HAP-1 (cell line): ENCODE measurements at regions not wholly inside any gene's neighbourhood (a gene's known extent, or its start where the extent isn't known, plus 50 kb on each side); places are given as distances from the start of the nearest gene placed in this dataset.
"Not testable (repeated sequence)": the region's sequence is repeated elsewhere in the genome, so short reads cannot be mapped to it uniquely, and the experiment has no call there.

Experiments
- DNase-seq, 2 experiments: peaks; one replicate each; pipeline ENCODE4 v3.0.0-alpha.2; 2016 to 2020; ENCODE audit warnings: low spot score in 2 of 2
- H3K27me3 ChIP-seq: fragments of 250-450 bp; sonication (Bioruptor Pico); 2 replicates; pipeline ENCODE4 v1.5.1; 2020; ENCODE audit warnings: low read depth, mild to moderate bottlenecking, moderate library complexity
- H3K36me3 ChIP-seq: fragments of 250-450 bp; sonication (Bioruptor Pico); replicated peaks from 2 replicates; pipeline ENCODE4 v1.5.1; 2020; ENCODE audit warnings: mild to moderate bottlenecking
- H3K4me1 ChIP-seq: fragments of 250-450 bp; sonication (Bioruptor Pico); 2 replicates; pipeline ENCODE4 v1.5.1; 2020; ENCODE audit warnings: mild to moderate bottlenecking
- H3K4me3 ChIP-seq: fragments of 250-450 bp; sonication (Bioruptor Pico); 2 replicates; pipeline ENCODE4 v1.5.1; 2020; ENCODE audit warnings: mild to moderate bottlenecking, moderate library complexity
- H3K9me3 ChIP-seq: fragments of 250-450 bp; sonication (Bioruptor Pico); 2 replicates; pipeline ENCODE4 v1.5.1; 2020; ENCODE audit warnings: mild to moderate bottlenecking, moderate library complexity
- in situ Hi-C: fragments of 300-500 bp; cut with MboI; formaldehyde crosslinking; loops from 3 replicates; pipeline ENCODE4 v1.14.3; 2020; ENCODE audit warnings: low sequenced_read_pairs, inconsistent platforms, mixed read lengths

DNA sequence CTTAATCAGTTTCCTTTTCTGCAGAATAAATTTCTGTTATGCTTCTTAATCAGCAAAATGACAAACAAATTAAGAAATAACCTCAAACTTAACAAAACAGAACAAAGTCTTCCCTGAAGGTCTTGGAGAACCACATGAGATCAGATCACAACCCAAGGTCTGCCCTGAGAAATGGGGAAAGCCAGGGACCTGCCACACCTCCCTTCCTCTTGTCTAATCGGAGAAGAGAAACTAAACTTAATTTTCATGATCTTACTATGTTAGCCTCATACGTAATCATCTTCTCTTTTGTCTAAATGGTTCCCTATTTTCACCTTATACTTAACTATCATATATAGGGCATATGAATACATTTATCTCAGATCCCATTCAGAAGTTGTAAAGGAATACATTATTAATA is 405.4 kb upstream of the SPATA31A3 start:
- DNase-seq, in situ Hi-C loops, H3K36me3 ChIP-seq, H3K27me3 ChIP-seq, H3K4me1 ChIP-seq, H3K4me3 ChIP-seq, H3K9me3 ChIP-seq: not testable (repeated sequence)

DNA sequence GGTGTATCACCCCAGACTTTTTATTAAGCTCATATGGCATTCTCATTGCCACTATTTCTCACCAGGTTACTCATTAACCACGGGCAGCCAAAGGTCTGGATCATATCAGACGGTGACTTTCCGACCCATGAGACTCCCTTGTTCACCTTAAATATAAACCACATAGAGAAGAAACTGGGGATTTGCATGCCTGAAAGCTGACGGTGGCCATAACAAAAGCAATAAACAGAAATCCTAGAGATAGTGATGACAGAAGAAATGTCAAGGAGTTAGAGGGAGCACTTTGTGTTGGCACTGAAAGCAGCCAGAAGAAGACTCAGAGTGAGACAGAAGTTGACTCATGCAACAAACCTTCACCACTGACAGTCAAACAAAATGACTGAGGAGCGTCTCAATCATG is 402.4 kb upstream of the SPATA31A3 start:
- DNase-seq, H3K4me3 ChIP-seq, in situ Hi-C loops, H3K9me3 ChIP-seq, H3K36me3 ChIP-seq, H3K27me3 ChIP-seq, H3K4me1 ChIP-seq: not testable (repeated sequence)

DNA sequence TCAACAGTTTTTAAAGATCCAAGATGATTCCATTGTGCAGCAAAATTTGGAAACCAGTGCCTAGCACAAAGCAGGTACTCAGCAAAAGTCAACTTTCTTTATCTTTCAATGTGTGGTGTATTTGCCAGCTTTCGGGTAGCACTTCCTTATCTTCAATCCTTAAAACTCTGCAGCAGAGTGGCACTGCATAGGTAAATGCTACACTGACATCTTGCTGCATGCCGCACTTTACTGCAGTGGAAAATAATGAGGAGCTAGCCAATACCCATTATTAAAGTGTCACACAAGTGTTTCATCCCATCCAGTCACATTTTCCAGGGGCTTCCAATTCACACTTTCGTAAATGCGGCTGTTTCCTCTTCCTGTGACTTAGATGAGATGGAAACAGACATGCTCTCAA is 401.7 kb upstream of the SPATA31A3 start:
- in situ Hi-C loops, H3K4me1 ChIP-seq, H3K4me3 ChIP-seq, DNase-seq, H3K9me3 ChIP-seq, H3K36me3 ChIP-seq, H3K27me3 ChIP-seq: not testable (repeated sequence)

DNA sequence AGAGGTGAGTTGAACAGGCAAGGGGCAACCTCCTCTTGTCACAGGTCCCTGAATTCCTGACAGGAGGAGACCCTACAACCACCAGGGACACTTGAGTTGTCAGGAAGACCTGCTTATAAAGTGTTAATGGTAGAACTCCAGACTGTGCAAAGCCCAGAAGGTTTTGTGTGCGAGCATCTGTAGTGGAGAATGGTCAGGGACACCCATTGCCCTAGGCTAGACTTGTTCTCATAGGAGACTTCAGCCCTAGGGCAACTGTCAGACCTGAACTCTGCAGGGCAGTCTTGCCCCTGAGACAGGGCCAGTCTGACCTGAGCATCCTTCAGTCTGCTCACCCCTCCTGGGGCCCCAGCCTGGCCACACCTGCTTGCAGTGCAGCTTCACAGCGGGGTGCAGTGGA is 377.3 kb upstream of the SPATA31A3 start:
- H3K4me3 ChIP-seq, in situ Hi-C loops, H3K27me3 ChIP-seq, H3K36me3 ChIP-seq, H3K9me3 ChIP-seq, H3K4me1 ChIP-seq, DNase-seq: not testable (repeated sequence)

DNA sequence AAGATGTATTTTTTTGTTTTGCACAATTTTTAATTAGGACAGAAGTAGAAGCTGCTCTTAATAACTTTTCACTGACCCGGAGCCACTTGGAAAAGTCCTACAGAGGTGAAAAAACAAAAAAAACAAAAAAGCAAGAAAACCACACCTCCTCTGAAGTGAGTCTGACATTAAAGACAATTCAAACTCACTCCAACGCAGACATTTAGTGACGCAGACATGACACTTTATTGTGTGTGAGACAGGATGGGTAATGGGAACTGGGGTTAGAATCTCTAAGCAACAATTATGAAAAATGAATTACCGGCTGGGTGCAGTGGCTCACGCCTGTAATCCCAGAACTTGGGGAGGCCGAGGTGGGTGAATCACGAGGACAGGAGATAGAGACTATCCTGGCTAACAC is 370.0 kb upstream of the SPATA31A3 start:
- H3K4me1 ChIP-seq, H3K27me3 ChIP-seq, H3K4me3 ChIP-seq, DNase-seq, in situ Hi-C loops, H3K9me3 ChIP-seq, H3K36me3 ChIP-seq: not testable (repeated sequence)

DNA sequence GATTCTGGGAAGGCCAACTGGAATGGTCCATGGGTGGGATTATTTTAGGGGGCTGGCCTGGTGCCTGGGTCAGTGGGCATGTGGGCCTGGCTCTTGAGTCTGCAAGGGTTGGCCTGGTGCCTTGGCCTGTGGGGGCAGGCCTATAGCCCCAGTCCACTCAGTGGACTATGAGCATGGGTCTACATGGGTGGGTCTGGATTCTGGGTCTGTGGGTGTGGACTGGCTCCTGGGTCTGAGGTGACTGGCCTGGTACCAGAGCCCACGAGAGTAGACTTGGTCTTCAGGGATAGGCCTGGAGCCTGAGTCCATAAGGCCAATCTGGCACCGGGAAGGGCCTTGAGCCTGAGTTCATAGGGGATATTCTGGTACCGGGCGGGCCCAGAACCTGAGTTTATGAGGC is 361.6 kb upstream of the SPATA31A3 start:
- H3K9me3 ChIP-seq, H3K27me3 ChIP-seq, H3K4me1 ChIP-seq, H3K4me3 ChIP-seq, DNase-seq, H3K36me3 ChIP-seq, in situ Hi-C loops: not testable (repeated sequence)

DNA sequence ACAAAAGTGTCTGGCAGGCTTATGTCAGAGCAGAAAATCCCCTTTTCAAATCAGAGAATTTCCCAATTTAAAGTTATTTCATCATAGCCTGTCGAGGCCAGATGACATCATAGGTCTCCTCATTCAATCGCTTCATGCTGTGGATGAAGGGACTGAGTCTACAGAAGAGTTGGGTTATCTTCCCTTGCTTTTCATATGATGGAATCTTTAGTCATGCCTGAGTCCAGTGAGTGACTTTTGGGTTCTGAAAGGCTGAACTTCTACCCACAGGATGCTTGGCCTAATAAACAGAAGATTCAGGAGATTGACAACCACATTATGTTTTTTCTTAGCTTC is 357.0 kb upstream of the SPATA31A3 start:
- H3K27me3 ChIP-seq, DNase-seq, H3K4me1 ChIP-seq, H3K4me3 ChIP-seq, H3K36me3 ChIP-seq, in situ Hi-C loops, H3K9me3 ChIP-seq: not testable (repeated sequence)

DNA sequence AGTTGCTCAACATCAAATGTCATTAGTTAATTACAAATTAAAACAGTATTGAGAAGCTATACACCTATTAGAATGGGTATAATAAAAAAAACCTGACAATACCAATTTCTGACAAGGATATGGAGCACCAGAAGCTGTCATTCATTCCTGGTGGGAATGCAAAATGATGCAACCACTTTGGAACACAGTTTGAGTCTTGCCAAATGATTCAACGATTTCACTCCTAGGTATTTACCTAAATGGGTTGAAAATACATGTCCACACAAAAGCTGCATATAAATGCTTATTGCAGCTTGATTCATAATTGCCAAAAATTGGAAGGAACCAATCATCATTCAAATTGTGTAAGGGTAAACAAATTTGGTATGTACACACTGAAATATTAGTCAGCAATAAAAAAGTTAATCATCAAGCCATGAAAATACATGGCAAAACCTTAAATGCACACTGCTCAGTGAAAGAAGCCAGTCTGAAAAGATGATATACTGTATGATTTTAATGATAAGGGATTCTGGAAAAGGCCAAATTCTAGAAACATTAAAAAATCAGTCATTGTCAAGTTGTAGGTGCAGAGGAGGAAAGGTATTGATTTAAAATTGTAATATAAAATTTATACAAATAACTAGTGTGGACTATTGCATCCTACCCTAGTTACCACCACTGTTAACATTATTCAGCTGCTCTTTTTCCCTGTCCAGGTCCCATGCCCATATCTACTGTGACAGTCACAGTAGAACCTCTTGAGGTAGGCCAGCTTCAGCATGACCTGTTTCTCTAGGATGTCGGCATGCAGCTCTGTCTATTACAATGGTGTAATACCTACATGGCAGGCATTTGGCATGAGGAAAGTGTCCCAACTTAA is 356.4 kb upstream of the SPATA31A3 start:
- in situ Hi-C loops, H3K27me3 ChIP-seq, H3K9me3 ChIP-seq: not testable (repeated sequence)

DNA sequence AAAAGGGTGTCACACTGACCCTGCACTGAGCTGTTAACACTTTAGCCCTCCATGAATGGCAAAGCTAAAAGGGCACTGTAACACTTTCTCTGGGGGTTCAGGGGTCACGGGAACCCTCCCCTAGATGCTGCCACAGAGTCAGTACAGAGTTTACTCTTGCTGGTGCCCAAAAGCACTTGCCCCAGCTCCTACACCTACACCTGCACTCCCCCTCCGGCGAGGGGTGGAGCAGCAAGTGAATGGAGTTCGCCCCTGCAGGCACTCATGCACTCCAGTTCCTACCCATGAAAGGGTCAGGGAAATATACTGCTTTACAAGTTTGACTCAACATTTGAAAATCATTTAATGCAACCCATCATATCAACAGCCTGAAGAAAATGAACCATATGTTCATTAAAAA is 355.7 kb upstream of the SPATA31A3 start:
- H3K27me3 ChIP-seq, H3K4me1 ChIP-seq, DNase-seq, H3K36me3 ChIP-seq, H3K4me3 ChIP-seq, H3K9me3 ChIP-seq, in situ Hi-C loops: not testable (repeated sequence)

More for the DNA sequence above, 356.4 kb upstream of the SPATA31A3 start:
- H3K4me3 ChIP-seq, H3K4me1 ChIP-seq, DNase-seq, H3K36me3 ChIP-seq: not testable (repeated sequence)

DNA sequence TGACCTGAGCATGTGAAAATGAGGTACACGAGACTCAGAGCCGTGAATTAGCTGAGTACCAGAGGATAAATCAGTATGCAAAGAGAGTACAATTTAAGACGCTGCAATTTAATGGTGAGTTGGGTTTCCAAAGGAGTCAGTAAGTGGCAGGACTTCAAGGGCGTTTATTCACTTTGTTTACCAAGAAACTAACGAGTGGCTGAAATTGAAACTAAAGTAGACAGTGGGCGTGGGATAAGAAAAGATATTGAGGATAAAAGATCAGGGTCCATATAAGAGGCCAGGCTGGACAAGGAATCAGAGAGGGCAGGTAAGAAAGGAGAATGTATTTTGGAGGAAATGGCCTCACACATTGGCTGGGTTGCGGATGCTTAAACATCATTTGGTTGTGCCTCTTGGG is 346.9 kb upstream of the SPATA31A3 start:
- H3K27me3 ChIP-seq, H3K4me1 ChIP-seq, DNase-seq, in situ Hi-C loops, H3K4me3 ChIP-seq, H3K9me3 ChIP-seq, H3K36me3 ChIP-seq: not testable (repeated sequence)

DNA sequence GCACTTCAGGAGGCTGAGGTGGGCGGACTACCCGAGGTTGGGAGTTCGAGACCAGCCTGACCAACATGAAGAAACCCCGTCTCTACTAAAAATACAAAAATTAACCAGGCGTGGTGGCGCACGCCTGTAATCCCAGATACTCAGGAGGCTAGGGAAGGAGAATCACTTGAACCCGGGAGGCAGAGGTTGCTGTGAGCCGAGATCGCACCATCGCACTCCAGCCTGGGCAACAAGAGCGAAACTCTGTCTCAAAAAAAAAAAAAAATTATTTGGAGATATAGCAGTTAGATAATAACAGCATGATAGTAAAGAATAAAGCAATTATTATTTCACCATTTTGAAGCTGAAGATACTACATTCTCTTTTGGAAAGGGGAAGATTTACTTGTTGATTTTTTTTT is 345.9 kb upstream of the SPATA31A3 start:
- DNase-seq, in situ Hi-C loops, H3K4me1 ChIP-seq, H3K9me3 ChIP-seq, H3K4me3 ChIP-seq, H3K36me3 ChIP-seq, H3K27me3 ChIP-seq: not testable (repeated sequence)

DNA sequence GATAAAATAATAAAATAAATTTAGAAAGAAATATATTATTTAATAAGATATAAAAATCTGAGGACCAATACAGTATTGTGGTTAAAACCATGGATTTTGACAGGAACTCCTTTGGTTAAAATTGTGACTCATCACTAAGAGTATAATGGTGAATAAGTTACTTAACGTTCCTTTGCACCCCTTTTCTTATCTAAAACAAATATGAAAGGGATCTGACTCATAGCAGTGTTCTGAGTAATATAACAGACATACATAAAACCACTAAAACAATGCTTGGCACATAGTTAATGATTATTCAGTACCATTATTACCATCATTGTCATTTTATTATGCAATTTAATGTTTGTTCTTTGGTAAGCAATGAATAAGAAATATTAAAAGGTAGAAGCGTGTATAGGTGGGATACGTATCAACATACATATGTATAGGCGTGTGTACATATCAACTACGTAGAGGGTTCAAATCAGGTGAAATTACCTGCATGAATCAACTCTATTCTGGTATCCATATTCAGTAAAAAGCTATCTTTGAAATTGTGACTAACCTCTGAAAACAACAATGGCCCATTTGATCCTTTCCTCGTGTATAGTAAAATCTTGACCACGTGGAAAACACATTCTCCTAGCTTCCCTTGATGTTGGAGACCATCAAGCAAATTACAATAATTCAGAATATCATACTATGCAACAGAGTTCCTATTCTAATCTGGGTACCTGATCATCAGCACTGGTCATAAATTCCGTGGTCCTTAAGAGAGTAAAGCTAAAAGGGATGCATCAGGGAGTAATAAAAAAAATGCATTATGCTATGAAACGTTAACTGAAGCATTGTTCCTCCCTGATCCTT is 342.6 kb upstream of the SPATA31A3 start:
- H3K36me3 ChIP-seq, in situ Hi-C loops, DNase-seq: not testable (repeated sequence)

DNA sequence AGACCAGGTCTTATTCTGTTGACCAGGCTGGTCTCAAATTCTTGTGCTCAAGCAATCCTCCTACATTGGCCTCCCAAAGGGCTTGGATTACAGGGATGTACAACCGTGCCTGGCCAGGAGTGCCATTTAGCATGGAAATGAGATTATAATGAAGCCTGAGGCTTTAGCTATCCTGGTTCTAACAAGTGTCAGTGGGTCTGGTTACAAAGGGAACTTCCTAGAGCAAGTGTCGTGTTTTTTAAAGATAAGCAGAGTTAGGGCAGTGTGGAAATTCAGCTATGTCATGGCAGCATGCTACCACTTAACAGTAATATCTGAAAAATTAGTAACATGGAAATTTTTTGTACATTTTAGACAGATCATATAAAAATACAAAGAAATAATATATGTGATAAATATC is 339.3 kb upstream of the SPATA31A3 start:
- H3K36me3 ChIP-seq, DNase-seq, H3K9me3 ChIP-seq, H3K4me1 ChIP-seq, H3K27me3 ChIP-seq, H3K4me3 ChIP-seq, in situ Hi-C loops: not testable (repeated sequence)

More for the DNA sequence above, 342.6 kb upstream of the SPATA31A3 start:
- H3K4me3 ChIP-seq, H3K27me3 ChIP-seq, H3K9me3 ChIP-seq, H3K4me1 ChIP-seq: not testable (repeated sequence)

DNA sequence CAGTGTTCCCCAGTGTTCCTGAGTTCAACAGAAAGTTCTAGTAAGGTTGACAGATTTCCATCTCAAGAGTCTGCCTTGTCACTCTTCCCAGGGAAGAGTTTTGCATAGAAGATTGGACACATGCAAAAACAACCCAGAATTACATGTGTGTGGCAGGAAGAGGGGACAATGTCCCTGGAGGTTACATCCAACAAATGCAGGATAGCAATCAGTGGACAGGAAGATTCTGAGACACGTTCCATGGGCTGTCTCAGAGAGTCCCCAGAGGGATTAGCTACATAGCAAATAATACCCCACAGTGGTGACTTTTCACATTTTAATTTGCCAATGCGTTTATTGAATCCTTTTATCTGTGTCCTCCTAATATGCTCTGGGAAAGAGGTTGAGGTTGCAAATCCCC is 321.1 kb upstream of the SPATA31A3 start:
- H3K9me3 ChIP-seq, H3K36me3 ChIP-seq, DNase-seq, H3K4me1 ChIP-seq, H3K4me3 ChIP-seq, in situ Hi-C loops, H3K27me3 ChIP-seq: not testable (repeated sequence)
